ENCODE measurements at regions not wholly inside any gene's neighbourhood (a gene's known extent, or its start where the extent isn't known, plus 50 kb on each side); places are given as distances from the start of the nearest gene placed in this dataset.

GRCh38 chr11:126114486-126115126 lies 51.9 kb upstream of the CDON start:
- no peak for DNase-seq (ENCODE audit: low read depth)
- no peak overlapping the region for H3K4me3 ChIP-seq (ENCODE audit: low read depth, low read length)
- no peak for TF ChIP-seq CTCF (IDR thresholded peaks at IDR 0.05; ENCODE audit: control insufficient read depth, extremely low read depth, insufficient read depth)

DNA sequence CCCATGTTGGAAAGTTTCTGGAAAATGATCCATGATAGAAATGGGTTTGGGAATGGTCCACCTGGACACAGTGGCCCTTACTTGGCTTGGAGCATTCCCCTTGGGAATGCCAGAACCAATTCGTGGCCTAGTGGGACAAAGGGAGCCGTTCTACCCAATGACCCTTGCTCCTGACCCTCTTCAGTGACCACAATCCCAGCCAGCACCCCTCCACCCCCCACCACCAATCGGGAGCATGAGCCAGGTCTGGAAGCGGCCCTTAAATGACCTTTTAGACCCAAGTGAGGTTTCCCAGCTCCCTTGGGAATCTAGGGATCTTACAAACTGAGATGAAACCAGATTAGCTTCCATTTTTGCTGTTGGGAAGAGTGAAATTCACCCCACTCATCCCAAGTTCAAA lies 51.3 kb upstream of the CDON start:
- TF ChIP-seq CTCF (IDR thresholded peaks at IDR 0.05; ENCODE audit: control insufficient read depth, extremely low read depth, insufficient read depth) = no peak
- H3K4me3 ChIP-seq (ENCODE audit: low read depth, low read length) = no peak overlapping the region
- DNase-seq (ENCODE audit: low read depth) = no peak

DNA sequence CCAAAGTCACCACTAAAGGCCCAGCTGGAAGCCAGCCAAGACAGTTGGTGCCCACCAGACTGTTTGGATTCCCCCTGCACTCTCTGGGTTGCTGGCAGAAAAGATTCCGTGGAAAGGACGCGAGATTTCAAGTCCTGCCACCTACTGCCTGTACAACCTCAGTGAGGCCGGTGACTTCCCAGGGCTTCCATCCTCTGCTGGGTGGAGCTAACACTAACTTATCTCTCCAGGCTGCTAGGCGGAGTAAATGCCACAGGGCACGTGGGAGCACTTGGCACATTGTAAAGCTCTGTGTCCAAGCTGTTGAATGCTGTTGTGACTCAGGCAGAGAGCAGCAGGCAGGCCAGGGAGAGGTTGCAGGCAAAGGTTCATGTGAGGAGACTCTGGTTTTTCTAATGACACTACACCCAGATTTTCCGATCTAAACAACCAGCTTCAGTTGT lies 50.9 kb upstream of the CDON start:
- no peak overlapping the region for H3K4me3 ChIP-seq (ENCODE audit: low read depth, low read length)
- peak; percentile 97 for DNase-seq (ENCODE audit: low read depth)
- peak; percentile 30 for TF ChIP-seq CTCF (IDR thresholded peaks at IDR 0.05; ENCODE audit: control insufficient read depth, extremely low read depth, insufficient read depth)

DNA sequence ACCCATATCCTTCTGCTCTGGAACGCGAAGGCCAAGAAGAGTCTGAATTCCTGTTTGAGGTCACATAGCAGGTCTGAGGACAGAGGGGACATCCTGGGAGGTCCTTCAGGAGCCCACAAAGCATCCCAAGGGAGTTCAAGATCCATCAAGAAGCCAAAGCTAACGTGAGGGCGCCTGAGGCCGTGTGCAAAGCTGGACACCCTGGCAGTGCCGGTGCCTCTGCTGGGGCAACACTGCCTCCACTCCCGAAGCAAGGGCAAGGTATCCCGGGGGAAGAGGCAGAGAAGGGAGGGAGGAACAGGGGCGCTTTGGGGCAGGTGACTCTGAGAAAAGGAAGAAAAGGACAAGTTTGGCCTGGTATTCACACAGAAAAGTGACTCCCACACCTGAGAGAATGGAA lies 50.3 kb upstream of the CDON start:
- TF ChIP-seq CTCF (IDR thresholded peaks at IDR 0.05; ENCODE audit: control insufficient read depth, extremely low read depth, insufficient read depth) = no peak

GRCh38 chr11:126112547-126112946 lies 49.9 kb upstream of the CDON start:
- no peak for TF ChIP-seq CTCF (IDR thresholded peaks at IDR 0.05; ENCODE audit: control insufficient read depth, extremely low read depth, insufficient read depth)
- no peak for DNase-seq (ENCODE audit: low read depth)
- no peak overlapping the region for H3K4me3 ChIP-seq (ENCODE audit: low read depth, low read length)

More for the DNA sequence above, 50.3 kb upstream of the CDON start:
- DNase-seq (ENCODE audit: low read depth) = no peak
- no peak overlapping the region for H3K4me3 ChIP-seq (ENCODE audit: low read depth, low read length)
